HL-60 (cell line): ENCODE measurements at regions not wholly inside any gene's neighbourhood (a gene's known extent, or its start where the extent isn't known, plus 50 kb on each side); places are given as distances from the start of the nearest gene placed in this dataset.

Experiments
- POLR2AphosphoS5 ChIP-seq: IDR thresholded peaks from 2 replicates; pipeline ENCODE4 v1.6.1; 2012; ENCODE audit warnings: low read depth
- TF ChIP-seq, protein P1 (sequence below): IDR thresholded peaks from one replicate; pipeline ENCODE4 v1.5.1; 2011; ENCODE audit warnings: low read length, control low read depth, inconsistent platforms; ENCODE audit not compliant: insufficient read depth
- TF ChIP-seq, protein P2 (sequence below): IDR thresholded peaks from 2 replicates; pipeline ENCODE4 v1.6.1; 2012; ENCODE audit warnings: low read depth; ENCODE audit not compliant: insufficient replicate concordance

DNA sequence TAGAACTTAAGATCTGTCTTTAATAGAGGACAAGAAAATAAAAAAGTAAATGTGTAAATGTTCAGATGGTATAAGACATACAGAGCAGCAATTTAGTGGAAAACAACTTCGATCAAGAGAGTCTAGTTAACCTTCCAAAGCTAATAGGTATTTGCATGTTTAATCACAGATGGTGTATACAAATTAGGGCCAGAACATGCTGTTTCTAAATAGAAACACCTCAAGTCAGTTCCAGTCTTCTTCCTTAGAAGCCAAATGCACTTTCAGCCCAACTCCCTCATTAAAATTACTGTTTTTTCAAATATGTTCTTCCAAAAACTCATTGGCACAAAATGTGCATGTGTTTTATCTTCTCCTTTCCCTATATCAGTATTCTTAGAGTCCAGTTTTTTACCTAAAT, 604.4 kb downstream of the SLC6A15 start:
- no peak for TF ChIP-seq POLR2AphosphoS5
- TF ChIP-seq, protein P1, sequence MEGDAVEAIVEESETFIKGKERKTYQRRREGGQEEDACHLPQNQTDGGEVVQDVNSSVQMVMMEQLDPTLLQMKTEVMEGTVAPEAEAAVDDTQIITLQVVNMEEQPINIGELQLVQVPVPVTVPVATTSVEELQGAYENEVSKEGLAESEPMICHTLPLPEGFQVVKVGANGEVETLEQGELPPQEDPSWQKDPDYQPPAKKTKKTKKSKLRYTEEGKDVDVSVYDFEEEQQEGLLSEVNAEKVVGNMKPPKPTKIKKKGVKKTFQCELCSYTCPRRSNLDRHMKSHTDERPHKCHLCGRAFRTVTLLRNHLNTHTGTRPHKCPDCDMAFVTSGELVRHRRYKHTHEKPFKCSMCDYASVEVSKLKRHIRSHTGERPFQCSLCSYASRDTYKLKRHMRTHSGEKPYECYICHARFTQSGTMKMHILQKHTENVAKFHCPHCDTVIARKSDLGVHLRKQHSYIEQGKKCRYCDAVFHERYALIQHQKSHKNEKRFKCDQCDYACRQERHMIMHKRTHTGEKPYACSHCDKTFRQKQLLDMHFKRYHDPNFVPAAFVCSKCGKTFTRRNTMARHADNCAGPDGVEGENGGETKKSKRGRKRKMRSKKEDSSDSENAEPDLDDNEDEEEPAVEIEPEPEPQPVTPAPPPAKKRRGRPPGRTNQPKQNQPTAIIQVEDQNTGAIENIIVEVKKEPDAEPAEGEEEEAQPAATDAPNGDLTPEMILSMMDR = no peak
- TF ChIP-seq, protein P2, sequence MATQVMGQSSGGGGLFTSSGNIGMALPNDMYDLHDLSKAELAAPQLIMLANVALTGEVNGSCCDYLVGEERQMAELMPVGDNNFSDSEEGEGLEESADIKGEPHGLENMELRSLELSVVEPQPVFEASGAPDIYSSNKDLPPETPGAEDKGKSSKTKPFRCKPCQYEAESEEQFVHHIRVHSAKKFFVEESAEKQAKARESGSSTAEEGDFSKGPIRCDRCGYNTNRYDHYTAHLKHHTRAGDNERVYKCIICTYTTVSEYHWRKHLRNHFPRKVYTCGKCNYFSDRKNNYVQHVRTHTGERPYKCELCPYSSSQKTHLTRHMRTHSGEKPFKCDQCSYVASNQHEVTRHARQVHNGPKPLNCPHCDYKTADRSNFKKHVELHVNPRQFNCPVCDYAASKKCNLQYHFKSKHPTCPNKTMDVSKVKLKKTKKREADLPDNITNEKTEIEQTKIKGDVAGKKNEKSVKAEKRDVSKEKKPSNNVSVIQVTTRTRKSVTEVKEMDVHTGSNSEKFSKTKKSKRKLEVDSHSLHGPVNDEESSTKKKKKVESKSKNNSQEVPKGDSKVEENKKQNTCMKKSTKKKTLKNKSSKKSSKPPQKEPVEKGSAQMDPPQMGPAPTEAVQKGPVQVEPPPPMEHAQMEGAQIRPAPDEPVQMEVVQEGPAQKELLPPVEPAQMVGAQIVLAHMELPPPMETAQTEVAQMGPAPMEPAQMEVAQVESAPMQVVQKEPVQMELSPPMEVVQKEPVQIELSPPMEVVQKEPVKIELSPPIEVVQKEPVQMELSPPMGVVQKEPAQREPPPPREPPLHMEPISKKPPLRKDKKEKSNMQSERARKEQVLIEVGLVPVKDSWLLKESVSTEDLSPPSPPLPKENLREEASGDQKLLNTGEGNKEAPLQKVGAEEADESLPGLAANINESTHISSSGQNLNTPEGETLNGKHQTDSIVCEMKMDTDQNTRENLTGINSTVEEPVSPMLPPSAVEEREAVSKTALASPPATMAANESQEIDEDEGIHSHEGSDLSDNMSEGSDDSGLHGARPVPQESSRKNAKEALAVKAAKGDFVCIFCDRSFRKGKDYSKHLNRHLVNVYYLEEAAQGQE = no peak
